ENCODE measurements at regions not wholly inside any gene's neighbourhood (a gene's known extent, or its start where the extent isn't known, plus 50 kb on each side); places are given as distances from the start of the nearest gene placed in this dataset.

DNA sequence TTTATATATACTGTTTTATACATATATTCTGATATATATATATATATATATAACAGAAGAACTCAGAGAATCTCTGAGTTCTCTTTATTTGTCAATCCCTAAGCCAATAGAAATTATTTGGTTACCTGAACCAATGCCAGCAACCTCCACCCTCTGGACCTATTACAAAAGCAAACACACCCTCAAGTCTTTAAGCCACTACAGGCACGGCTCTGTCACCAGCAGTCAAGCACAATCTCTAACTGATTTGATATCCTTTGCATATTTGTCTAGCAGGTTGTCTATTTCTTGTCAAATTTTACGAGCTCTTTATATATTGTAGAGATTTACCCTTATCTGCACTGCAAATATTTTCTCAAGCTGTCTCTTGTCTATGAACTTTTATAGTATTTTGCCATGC is 66.6 kb upstream of the TOPAZ1 start:
- Histone ChIP-seq H3K9ac (ENCODE audit: insufficient read depth in 1 of 2, low read length in 2 of 2) (no peak overlapping the region), H3K27me3 (ENCODE audit: control insufficient read depth in 3 of 3, insufficient read depth in 3 of 3, low read length in 2 of 3) (peaks cover 0 to 3% (median 0%) of the 10 kb centered on the region in 3 donors), H3K4me3 (no peak overlapping the region), H3K4me1 (ENCODE audit: control insufficient read depth in 5 of 5, insufficient read depth in 5 of 5, low read length in 5 of 5) (no peaks in the 10 kb centered on the region), H3K9me3 (ENCODE audit: control insufficient read depth in 4 of 4, insufficient read depth in 3 of 4, low read length in 3 of 4) (peaks cover 0 to 2% (median 0%) of the 10 kb centered on the region in 4 donors), H3K36me3 (ENCODE audit: control insufficient read depth in 4 of 4, insufficient read depth in 4 of 4, low read length in 4 of 4) (no peaks in the 10 kb centered on the region), H3K27ac (ENCODE audit: low read depth in 1 of 2, low read length in 1 of 2) (no peak overlapping the region)
- TF ChIP-seq CTCF (IDR thresholded peaks at IDR 0.05; ENCODE audit: control extremely low read depth, extremely low read depth): no peak
- no peak for DNase-seq
- 52 to 77% methylated on average over 2 of the region's 2 CpGs for WGBS, 2 donors
- ATAC-seq (ENCODE audit: insufficient read depth, low FRiP score): no peak

DNA sequence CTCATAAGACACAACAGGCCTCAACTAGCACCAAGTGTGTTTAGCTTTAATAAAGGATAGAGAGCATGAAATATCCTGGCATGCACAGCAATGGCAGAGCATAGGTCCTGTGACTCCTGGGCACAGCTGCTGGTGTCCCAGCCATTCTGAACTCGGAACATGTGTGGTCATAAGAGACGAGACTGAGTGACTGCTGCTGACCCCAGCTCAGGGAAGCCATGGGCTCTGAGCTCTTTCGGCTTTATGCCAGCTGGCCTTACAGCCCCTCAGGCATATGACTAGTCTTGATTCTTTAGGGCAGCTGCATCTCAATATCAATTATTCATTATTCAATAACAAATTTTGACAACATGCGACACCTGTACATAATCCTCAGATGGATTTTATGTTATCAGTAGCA is 62.4 kb upstream of the TOPAZ1 start:
- no peak for ATAC-seq (ENCODE audit: insufficient read depth, low FRiP score)
- no peak for TF ChIP-seq CTCF (IDR thresholded peaks at IDR 0.05; ENCODE audit: control extremely low read depth, extremely low read depth)
- Histone ChIP-seq H3K9me3 (ENCODE audit: control insufficient read depth in 4 of 4, insufficient read depth in 3 of 4, low read length in 3 of 4) (peaks cover 0 to 2% (median 0%) of the 10 kb centered on the region in 4 donors), H3K27me3 (ENCODE audit: control insufficient read depth in 3 of 3, insufficient read depth in 3 of 3, low read length in 2 of 3) (peaks cover 0 to 3% (median 0%) of the 10 kb centered on the region in 3 donors), H3K36me3 (ENCODE audit: control insufficient read depth in 4 of 4, insufficient read depth in 4 of 4, low read length in 4 of 4) (no peaks in the 10 kb centered on the region), H3K4me1 (ENCODE audit: control insufficient read depth in 5 of 5, insufficient read depth in 5 of 5, low read length in 5 of 5) (peaks cover 0 to 1% (median 0%) of the 10 kb centered on the region in 5 donors), H3K27ac (ENCODE audit: low read depth in 1 of 2, low read length in 1 of 2) (no peak overlapping the region), H3K9ac (ENCODE audit: insufficient read depth in 1 of 2, low read length in 2 of 2) (no peak overlapping the region), H3K4me3 (no peak overlapping the region)
- no peak for DNase-seq
- 93 to 94% methylated on average over 4 of the region's 4 CpGs for WGBS, 2 donors

- no peak for TF ChIP-seq CTCF (IDR thresholded peaks at IDR 0.05; ENCODE audit: control extremely low read depth, extremely low read depth)
- Histone ChIP-seq H3K4me1 (ENCODE audit: control insufficient read depth in 5 of 5, insufficient read depth in 5 of 5, low read length in 5 of 5) (peaks cover 0 to 3% (median 0%) of the 10 kb centered on the region in 5 donors), H3K27ac (ENCODE audit: low read depth in 1 of 2, low read length in 1 of 2) (no peak overlapping the region), H3K36me3 (ENCODE audit: control insufficient read depth in 4 of 4, insufficient read depth in 4 of 4, low read length in 4 of 4) (no peaks in the 10 kb centered on the region), H3K9ac (ENCODE audit: insufficient read depth in 1 of 2, low read length in 2 of 2) (no peak overlapping the region), H3K9me3 (ENCODE audit: control insufficient read depth in 4 of 4, insufficient read depth in 3 of 4, low read length in 3 of 4) (no peaks in the 10 kb centered on the region), H3K4me3 (no peak overlapping the region), H3K27me3 (ENCODE audit: control insufficient read depth in 3 of 3, insufficient read depth in 3 of 3, low read length in 2 of 3) (no peaks in the 10 kb centered on the region)
- ATAC-seq (ENCODE audit: insufficient read depth, low FRiP score): no peak
- 24 to 40% methylated on average over 14 of the region's 14 CpGs for WGBS, 2 donors
- peak in 1 of 3 donors; percentile 1 for DNase-seq
Measured at GRCh38 chr3:44184319-44184953, 57.2 kb upstream of the TOPAZ1 start.

All from lung (tissue), 11 donors.